WTC11 (cell line): ENCODE measurements at regions not wholly inside any gene's neighbourhood (a gene's known extent, or its start where the extent isn't known, plus 50 kb on each side); places are given as distances from the start of the nearest gene placed in this dataset.

Source experiments
- MAX ChIP-seq: sonication (generic); formaldehyde crosslinking; IDR thresholded peaks from 2 replicates; pipeline ENCODE4 v1.8.0; 2022; ENCODE audit warnings: mild to moderate bottlenecking, missing genetic modification reagents
- NR2C2 ChIP-seq: sonication (generic); formaldehyde crosslinking; IDR thresholded peaks from 2 replicates; pipeline ENCODE4 v1.8.0; 2022; ENCODE audit warnings: mild to moderate bottlenecking, missing genetic modification reagents
- PREB ChIP-seq: sonication (generic); formaldehyde crosslinking; IDR thresholded peaks from 2 replicates; pipeline ENCODE4 v1.8.1; 2022; ENCODE audit warnings: mild to moderate bottlenecking, missing genetic modification reagents, moderate library complexity, borderline replicate concordance

- no peak for TF ChIP-seq MAX (CRISPR knock-in tag)
- TF ChIP-seq NR2C2 (CRISPR knock-in tag): no peak
- TF ChIP-seq PREB (CRISPR knock-in tag): no peak
Observed at GRCh38 chr6:21753241-21754108, 159.9 kb downstream of the SOX4 start.
